GM21529 (cell line): ENCODE measurements at regions not wholly inside any gene's neighbourhood (a gene's known extent, or its start where the extent isn't known, plus 50 kb on each side); places are given as distances from the start of the nearest gene placed in this dataset.

Experiments used
- ATAC-seq: cut with Tn5 transposase; IDR thresholded peaks from one replicate; pipeline ENCODE4 v1.9.1; 2021; ENCODE audit not compliant: unreplicated experiment

DNA sequence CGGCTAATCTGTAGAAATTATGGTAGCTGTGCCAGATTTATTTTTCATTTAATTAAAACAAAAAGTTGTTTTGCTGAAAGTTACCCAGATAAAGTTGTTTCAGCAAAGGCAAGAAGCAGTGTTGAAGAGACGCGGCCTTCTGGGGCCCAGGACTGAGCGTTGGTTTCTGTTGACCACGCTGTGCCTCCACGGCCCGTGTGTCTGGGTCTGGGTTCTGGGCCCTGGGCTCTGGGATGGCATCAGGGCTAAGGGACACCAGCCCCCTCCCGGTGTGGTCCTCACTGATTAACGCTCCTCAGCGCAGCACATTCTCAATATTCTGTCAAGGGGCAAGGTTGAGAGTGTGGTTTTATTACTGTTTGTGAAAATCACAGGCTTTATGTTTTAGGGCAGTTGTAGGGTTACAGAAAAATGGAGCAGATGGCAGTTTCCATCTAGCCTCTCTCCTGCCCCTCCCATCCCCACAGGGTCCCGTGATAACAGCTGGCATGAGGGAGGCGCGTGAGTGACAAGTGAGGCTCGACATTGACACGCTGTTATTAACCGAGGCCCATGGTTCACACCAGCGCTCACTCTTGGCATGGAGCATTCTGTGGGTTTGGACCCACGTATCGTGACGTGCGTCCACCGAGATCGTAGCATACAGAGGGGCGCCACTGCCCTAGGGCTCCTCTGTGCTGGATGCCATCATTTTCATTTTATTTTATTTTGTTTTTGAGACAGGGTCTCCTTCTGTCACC is 1231.4 kb downstream of the BRD1 start:
- ATAC-seq: no peak

DNA sequence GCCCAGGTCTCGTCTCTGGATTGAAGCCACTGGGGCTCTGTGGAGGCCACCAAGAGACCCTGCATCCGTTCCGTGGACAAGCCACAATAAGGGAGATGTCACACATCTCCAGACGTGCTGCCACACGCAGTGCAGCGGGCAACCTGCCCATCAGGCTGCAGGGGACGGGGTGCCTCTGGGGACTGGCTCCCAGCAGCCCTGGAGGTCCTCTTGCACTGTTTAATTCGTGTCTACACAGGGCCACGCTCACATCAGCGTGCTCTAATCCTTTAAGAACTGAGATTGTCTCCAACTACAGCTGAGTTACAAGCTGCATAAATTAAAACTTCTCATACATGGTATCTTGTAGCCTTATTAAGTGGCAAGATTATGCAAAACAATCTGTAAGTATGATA is 1232.2 kb downstream of the BRD1 start:
- no peak for ATAC-seq

DNA sequence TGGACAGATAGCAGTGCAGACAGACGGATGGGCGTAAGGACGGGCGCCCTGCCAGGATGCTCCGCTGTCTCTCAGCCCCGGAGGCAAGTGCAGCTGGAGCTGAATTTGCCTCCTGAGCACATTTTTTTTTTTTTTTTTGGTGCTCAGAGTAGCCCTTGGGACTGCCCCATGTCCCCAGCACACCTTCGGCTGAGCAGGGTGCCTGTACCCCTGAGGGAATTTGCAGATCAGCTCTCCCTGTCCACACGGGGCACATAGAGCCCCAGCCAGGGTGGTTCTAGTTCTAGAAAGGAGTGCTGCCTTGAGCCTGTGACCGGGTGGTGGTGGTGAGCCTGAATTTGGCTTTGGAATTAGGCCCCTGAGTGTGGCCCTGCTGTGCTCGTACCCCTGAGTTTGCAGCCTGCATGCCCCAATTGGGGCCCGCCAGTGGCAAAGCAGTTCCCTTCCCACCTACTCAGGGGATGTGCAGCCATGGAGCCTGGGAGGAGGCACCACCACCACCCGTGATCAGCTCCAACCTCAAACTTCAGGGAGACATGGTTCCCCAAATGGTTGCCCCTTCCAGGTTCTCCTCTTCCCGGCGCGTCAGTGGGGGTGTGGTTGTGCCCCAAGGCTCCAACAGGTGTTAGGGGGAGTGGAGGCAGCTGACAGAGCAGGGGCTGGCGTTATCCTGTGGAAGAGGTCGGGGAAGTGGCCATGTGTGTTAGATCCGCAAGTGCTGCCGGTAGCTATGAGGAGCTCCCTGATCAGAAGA is 1232.7 kb downstream of the BRD1 start:
- ATAC-seq: no peak

DNA sequence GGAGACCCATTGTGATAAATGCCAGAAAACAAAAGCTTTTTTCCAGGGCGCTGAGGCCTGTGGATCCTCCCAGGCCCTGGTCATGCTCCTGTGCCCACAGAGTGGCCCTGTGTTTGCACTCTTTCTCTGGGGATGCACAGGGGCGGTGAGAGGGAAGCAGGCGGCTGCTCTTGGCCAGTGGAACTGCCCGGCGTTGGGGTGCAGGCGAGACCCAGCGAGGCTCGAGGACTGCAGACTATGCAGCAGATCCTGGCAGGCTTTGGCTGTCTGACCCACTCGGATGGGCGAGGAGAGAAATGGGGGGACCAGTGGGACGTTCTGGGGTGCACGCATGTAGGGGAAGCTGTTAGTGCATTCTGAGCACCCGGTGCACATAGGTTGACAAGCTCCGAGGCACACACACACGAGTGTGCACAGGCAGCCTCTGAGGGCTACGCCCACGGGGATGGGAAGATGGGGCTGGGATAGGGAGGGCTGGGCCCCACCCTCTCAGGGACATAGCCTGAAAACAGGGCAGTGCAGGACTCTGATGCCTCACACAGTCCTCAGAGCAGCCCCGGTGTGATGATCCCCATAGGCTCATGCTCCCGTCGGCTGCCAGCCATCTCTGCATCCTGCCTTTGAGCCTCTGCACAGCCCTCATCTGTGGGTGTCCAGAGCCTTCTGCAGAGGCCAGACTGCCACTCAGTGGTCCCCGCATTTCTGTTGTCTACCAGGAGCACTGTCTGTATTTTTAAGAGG is 1233.5 kb downstream of the BRD1 start:
- ATAC-seq: no peak

DNA sequence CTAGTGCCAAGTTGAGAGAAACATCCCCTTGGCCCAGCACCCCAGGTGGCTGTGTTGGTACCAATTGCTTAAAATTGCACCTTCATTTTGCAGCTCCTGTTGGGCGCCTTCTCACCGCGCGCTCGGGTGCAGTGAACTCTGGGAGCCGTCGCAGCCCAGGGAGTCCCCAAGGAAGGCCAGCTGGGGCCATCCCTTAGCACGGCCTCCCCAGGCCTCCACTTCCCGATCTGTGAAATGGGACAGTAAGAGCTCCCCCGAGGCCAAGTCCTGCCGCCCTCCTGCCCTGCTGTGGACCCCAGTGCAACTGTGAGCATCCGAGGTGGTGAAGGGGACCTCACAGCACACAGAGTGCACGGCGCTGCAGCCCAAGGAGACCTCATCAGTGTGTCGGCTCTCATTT is 1234.1 kb downstream of the BRD1 start:
- no peak for ATAC-seq

DNA sequence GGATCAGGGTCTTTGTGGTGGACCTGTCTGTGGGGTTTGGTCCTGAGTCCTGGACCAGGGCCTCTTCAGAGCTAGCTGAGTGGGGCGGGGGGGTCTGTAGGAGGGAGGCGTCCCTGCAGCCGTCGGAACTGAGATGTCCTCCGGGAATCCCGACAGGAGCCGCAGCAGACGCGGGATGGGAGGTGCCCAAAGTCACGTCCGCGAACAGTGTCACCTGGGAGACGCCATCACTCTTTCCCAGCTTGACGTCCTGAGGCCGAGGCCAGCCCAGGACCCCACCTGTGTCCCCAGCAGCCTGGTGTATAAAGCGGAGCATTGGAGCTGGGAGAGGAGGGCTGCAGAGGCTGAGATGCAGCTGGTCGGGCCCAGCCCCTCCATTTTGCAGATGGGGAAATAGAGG is 1234.7 kb downstream of the BRD1 start:
- ATAC-seq: no peak

DNA sequence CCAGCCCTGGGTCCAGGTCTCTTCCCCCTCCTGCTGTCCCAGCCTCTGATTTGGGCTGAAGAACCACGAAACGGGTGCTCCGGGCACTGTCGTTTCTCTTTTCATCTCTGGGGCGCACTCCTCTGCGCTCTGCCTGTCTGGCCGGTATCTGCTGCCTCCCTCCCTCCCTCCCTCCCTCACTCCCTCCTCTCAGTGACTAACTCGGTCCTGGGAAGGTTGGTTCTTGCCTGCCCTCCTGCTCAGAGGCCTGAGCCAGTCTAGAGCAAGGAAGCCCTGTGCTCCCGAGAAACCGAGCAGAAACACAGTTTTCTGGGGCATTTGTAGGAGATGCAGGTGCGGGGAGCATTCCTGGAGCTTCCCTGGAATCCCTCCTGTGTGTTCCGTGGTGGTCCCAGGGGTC is 1235.2 kb downstream of the BRD1 start:
- no peak for ATAC-seq

DNA sequence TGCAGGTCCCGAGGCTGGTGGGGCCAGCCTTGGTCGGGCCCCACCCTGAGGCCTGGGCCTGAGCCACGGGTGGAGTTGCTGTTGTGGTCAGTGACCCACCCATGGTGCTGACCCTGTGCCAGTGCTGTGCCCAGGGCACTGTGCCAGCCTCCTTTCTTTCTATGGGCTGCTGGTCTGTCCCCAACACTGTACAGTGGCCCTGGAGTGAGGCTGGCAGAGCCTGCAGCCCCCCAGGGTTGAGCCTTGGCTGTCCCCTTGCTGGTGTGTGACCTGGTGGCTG is 1235.7 kb downstream of the BRD1 start:
- ATAC-seq: no peak

DNA sequence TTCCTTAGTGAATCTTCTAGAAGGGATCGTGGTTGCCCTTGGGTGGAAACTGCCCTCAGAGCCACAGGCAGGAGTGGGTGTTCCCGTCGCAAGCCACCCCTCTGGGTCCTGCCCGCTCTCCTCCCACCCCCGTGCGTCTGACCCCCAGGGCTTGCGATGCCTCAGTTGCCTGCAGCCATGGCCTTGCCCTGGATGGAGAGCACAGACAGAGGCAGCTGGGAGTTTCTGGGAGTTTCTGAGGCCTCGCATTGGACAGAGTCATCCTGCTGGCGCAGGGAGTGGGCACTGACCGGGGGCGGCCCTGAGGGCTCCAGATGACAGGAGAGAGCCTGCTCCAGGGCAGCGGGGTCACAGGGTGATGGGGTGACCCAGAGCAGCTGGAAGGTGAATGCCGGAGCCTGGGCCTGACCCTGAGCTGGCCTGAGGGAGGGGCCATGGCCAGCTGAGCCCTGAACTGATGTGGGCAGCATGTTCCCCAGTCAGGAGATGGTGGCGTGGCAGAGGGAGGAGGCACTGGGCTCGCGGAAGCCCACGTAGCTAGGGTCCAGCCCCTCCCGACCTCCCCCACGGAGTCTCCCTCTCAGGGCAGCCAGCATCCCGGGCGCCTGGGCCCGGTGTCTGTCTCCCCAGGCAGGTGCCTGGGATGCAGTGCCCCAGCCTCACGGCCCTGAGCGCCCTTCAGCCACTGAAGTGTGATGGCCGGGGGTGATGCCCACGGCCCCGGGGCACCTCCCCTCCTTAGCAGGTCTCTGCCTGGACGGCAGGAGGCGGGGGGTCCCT is 1236.2 kb downstream of the BRD1 start:
- ATAC-seq: no peak

DNA sequence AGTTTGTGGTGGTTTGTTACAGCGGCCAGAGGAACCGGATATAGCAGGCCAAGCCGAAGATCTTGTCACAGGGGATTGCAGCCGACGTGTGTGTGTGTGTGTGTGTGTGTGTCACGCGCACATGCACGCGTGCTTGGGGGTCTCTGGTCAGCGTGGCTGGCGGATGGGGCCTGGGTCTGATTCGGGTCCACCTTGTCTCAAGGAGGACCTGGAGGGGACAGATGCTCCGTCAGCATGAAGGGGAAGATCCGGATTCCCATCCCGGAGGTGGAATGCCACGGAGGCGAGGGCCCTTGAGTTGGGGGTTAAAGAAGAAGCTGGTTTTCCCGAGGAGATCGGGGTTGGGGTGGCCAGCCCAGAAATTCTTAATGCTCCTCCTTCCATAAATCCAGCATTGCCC is 1237.8 kb downstream of the BRD1 start:
- ATAC-seq: no peak

DNA sequence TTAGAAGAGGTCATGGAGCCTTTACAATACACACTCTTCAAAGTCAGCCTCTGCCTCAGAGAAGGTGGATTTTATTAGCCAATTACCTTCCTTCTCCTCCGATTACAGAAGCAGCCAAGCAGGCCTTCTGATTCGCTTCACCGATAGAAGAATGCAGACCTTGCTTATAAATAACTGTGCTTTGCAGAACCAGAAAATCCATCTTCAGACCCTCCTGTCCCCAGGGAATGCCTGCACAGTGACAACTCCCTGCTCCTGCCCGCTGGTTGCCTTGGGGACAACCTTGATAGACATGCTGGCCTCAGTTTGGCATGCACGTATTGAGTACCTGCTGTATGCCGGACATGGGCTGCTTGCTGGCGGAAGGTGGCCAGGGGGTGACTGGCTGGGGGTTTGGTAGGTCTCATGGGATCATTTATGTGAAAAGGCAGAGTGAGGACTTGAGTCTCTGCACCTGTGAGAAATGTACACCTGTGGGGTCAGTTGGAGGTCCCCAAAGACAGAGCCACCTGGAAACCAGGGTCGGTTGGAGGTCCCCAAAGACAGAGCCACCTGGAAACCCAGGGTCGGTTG is 1238.7 kb downstream of the BRD1 start:
- ATAC-seq: no peak

DNA sequence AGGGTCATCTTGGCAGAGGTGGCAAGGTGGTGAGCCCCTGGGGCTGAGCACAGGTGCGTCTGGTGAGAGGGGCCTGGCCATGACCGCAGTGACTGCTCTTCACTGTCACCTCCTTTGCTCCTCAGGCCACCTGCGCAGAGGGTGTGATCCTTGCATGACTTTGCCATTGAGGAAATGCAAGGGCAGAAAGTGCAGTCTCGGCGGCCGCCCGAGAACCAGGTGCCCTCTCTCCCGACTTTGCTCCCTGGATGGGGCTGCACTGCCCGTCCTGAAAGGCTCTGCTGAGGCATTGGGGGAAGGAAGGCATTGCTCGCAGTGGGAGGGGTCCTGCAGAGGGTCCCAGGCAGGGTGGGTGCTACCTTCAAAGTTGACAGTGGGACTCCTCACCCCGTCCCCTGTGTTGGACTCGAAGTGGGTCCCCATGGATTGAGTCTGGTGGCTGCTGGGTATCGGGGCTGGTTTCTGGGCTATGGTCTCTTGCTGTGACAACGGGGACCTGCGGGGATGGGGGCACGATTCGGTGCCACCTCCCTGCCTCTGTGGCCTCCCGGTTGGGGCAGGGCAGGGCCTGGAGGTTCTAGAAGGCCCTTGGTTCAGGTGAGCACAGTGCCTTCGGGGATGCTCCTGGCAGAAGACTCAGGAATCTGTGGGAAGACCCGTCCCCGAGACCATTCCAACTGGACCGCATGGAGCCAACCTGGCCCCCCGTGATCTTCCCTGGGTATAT is 1239.4 kb downstream of the BRD1 start:
- ATAC-seq: no peak

DNA sequence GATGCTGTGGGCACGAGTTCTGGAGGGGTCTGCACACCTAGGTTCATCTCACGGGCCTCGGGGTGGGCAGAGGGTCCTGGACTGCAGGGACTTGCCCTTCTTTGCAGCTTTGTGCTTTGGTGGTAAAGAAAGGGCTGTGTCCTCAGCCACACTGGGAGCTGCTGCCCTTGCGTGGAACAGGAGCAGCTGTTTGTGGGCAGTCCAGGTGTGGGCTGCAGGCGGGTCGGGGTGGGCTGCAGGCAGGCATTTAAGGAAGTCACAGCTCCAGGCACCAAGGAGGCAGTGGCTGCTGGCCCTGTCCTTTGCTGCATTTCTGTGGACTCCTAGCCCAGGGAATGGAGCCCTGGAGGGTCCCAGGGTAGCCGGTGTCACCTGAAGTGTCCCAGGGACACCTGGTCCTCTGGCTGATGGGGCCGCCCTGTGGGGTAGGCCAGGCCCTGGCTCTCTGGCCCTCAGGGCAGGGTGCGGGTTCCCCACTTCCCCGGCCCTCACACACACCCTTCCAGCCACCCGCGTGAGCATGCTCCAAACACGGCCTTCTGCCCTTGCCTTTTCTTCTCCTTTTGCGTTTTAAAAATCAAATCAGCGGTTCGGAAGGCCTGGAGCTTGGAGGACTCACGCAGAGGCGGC is 1240.3 kb downstream of the BRD1 start:
- ATAC-seq: no peak

DNA sequence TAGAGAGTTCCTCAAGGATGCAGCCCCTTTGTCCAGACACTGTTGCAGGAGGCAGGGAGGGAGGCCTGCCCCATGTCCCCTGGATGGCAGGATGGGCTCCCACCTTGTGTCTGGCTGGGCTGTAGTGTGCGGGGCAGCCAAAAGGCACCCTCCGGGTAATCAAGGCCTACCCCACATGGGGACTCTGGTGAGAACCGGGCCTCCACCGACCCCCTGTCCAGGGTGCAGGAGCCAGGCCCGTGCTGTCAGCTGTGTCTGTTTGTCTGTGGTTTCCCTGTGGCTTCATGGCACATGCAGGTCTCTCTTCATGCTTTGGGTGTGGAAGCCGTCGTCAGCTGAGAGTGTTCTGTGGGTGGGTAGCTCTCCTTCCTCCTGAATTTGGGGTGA is 1240.9 kb downstream of the BRD1 start:
- no peak for ATAC-seq

DNA sequence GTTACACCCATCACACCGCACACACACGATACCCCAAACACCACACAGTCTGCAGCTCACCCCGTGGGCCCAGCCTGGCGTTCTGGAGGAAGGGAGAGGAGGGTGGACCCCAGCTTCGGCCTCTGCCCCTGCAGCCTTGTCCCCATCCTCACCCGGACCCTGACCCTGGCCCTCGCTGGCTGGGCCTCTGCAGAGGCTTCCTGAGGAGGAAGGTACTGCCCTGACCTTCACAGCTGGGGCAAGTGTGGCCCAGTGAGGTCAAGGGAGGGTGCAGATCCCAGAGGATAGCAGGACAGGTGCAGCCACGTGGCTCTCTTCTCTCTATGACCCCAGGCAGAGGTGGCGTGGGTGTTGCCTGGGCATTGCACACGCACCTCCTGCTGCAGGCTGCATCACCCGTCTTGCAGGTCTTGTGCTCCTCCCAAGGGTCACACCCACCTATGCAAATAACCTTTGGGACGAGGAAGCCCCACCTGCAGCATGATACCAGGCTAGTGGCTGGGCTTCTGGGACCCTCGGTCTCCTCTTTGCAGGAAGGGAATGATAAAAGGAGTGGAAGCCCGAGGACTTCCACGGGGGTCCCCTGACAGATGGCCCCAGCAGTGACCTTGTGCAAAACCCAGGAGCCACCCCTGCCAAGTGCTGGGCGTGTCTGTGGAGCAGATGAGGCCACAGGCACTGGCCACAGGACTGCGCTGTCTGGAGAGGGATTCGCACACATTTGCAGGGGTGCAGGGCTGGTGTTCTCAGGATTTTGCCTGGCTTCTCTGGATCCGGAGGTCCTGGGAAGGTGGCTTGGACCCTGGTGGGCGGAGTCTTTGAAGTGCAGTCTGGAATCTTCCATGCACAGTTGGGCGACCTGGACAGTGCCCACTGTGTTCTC is 1241.5 kb downstream of the BRD1 start:
- ATAC-seq: no peak

DNA sequence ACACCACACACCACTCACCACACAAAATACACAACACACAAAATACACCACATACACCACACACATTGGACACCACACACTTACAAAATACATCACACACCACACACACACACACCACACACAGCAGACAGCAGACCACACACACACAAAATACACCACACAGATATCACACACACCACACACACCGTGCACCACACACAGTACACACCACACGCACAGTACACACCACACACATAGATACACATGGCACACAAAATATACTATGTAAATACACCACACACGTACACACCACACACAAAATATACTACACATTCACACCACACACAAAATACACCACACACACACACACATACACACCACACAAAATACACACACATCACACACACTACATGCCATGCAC is 1243.5 kb downstream of the BRD1 start:
- no peak for ATAC-seq

DNA sequence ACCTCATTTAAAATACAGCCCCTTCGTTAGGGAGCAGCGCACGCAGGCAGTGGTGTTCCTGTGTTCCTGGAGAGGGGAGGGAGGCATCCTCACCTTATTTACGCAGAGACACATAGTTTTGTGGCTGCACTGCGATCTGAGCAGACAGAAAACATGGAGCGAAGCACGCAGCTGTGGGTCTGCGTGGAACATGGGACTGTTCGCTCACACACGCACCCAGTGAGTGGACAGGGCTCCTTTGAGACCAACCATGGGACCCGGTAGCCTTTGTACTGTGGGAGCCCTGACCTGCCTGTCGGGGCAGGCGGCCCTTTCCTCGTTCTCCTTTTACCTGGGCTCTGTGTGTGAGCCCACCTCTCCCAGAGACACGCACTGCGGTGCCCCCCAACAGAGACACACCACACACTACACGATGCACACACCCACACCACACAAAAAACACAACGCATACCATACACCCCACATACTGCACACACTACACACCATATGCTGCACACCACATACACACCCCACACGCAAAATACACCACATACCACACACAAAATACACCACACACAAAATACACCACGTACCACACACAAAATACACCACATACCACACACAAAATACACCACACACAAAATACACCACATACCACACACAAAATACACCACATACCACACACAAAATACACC is 1245.7 kb downstream of the BRD1 start:
- no peak for ATAC-seq

DNA sequence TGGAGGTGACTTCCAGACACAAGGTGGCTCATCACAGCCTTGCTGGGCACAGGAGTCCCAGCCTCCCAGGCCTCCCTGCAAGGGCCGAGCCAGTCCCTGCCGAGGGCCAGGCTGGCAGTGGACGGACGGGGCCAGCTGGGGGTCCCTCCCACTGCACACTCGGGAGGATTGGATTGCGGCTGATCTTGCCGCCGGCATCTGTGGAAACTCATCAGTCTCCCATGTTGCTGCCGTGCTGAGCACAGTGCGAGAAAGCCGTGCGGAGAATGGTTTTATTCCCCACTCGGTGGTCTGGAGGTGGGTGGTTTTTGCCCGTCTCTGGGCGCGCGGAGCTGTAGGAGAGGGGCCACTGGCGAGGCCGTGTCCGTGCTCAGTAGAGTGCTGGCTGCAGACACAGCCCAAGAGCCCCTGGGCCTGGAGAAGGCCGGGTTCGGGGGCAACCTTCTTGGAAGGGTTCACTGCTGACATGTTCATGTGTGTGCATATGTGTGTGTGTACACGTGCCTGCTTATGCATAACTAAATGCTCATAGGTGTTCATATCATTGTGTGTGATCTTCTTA is 1246.4 kb downstream of the BRD1 start:
- no peak for ATAC-seq
